ENCODE measurements at regions not wholly inside any gene's neighbourhood (a gene's known extent, or its start where the extent isn't known, plus 50 kb on each side); places are given as distances from the start of the nearest gene placed in this dataset.

DNA sequence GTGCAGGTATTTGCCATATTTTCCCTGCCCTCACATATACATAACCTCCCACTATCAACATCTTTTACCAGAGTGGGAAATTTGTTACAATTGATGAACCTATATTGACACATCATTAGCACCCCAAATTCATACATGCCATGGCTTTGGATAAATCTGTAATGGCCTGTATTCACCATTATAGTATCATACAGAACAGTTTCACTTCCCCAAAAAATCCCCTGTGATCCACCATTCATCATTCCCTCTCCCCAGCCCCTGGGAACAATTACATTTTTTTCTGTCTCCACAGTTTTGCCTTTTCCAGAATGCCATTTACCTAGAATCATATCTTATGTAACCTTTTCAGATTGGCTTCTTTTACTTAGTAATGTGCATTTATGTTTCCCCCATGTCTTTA, 494.5 kb downstream of the RNF144A start:
- TF ChIP-seq CTCF (IDR thresholded peaks at IDR 0.05; ENCODE audit: low read depth, low read length) (no peak), POLR2A (IDR thresholded peaks at IDR 0.05; ENCODE audit: extremely low read depth, insufficient read length) (no peak), MAX (IDR thresholded peaks at IDR 0.05; ENCODE audit: low read depth, low read length) (no peak)

Data from NB4 (cell line).